H1 (cell line): ENCODE measurements at regions not wholly inside any gene's neighbourhood (a gene's known extent, or its start where the extent isn't known, plus 50 kb on each side); places are given as distances from the start of the nearest gene placed in this dataset.

Experiments
- CTCF ChIA-PET: fragments of 300-600 bp; sonication (Branson Sonifier 250); formaldehyde crosslinking; loops from one replicate; lab custom pipeline; 2021; ENCODE audit not compliant: partially characterized antibody; lab: Charles Lee
- POLR2A ChIA-PET: fragments of 300-600 bp; sonication (Branson Sonifier 250); formaldehyde crosslinking; loops from one replicate; lab custom pipeline; 2021; ENCODE audit warnings: inconsistent platforms; ENCODE audit not compliant: partially characterized antibody; lab: Charles Lee
- DNase-seq, 2 experiments: peaks; one replicate each; pipeline versions ENCODE4 v3.0.0 to v3.0.0-alpha.2; 2010 to 2022; ENCODE audit warnings: low spot score in 2 of 2, low read depth in 1 of 2, mixed read lengths in 1 of 2
- FAIRE-seq: peaks from 2 replicates; lab custom pipeline; 2011; peaks lifted over from hg19 to GRCh38; lab: Jason Lieb, UNC
- H2AFZ ChIP-seq: 2 replicates; pipeline ENCODE4 v1.8.1; 2012; ENCODE audit warnings: low read length, inconsistent platforms
- H2AK5ac ChIP-seq: 2 replicates; pipeline ENCODE4 v1.6.1; 2013; ENCODE audit warnings: low read depth, low read length
- H2BK120ac ChIP-seq: replicated peaks from 2 replicates; pipeline ENCODE3; 2013; ENCODE audit warnings: low read depth, low read length, inconsistent platforms
- H2BK12ac ChIP-seq: 2 replicates; pipeline ENCODE4 v1.6.1; 2013; ENCODE audit warnings: low read depth, low read length
- H2BK15ac ChIP-seq: 2 replicates; pipeline ENCODE4 v1.6.1; 2013; ENCODE audit warnings: low read length
- H2BK20ac ChIP-seq: 2 replicates; pipeline ENCODE4 v1.6.1; 2013; ENCODE audit warnings: low read length
- H2BK5ac ChIP-seq: 2 replicates; pipeline ENCODE4 v1.6.1; 2013; ENCODE audit warnings: low read depth, low read length
- H3K14ac ChIP-seq: 2 replicates; pipeline ENCODE4 v1.6.1; 2013; ENCODE audit warnings: inconsistent platforms; ENCODE audit not compliant: insufficient read length
- H3K18ac ChIP-seq: 2 replicates; pipeline ENCODE4 v1.6.1; 2013; ENCODE audit warnings: low read length; ENCODE audit errors: extremely low read depth
- H3K23ac ChIP-seq: 2 replicates; pipeline ENCODE4 v1.6.1; 2013; ENCODE audit warnings: inconsistent platforms; ENCODE audit not compliant: insufficient read length
- H3K23me2 ChIP-seq: 2 replicates; pipeline ENCODE4 v1.6.1; 2013; ENCODE audit warnings: low read depth, low read length
- H3K27ac ChIP-seq: 2 replicates; pipeline ENCODE4 v1.6.1; 2011; ENCODE audit warnings: low read depth, low read length, inconsistent platforms
- H3K27me3 ChIP-seq, 4 experiments: replicated peaks in 1 of 4; 1 replicate in 1 of 4; 2 replicates in 3 of 4; pipeline versions ENCODE4 v1.6.1 to v1.8.1; 2011 to 2013; ENCODE audit warnings: low read length in 3 of 4, mild to moderate bottlenecking in 3 of 4, inconsistent platforms in 2 of 4, mixed read lengths in 2 of 4, moderate library complexity in 1 of 4; ENCODE audit not compliant: control insufficient read depth in 3 of 4, insufficient read depth in 3 of 4; ENCODE audit errors: extremely low read depth in 1 of 4
- H3K36me3 ChIP-seq, 4 experiments: 2 replicates each; pipeline versions ENCODE4 v1.6.1 to v1.8.1; 2011 to 2013; ENCODE audit warnings: mild to moderate bottlenecking in 4 of 4, low read length in 3 of 4, moderate library complexity in 2 of 4, control low read depth in 1 of 4, inconsistent platforms in 1 of 4; ENCODE audit not compliant: insufficient read depth in 4 of 4, control insufficient read depth in 2 of 4
- H3K4ac ChIP-seq: replicated peaks from 2 replicates; pipeline ENCODE3; 2013; ENCODE audit warnings: low read length, low read depth, mixed read lengths, inconsistent platforms; ENCODE audit not compliant: insufficient read length
- H3K4me1 ChIP-seq, 4 experiments: replicated peaks in 1 of 4; 1 replicate in 1 of 4; 2 replicates in 3 of 4; pipeline versions ENCODE4 v1.6.1 to v1.8.1; 2011 to 2013; ENCODE audit warnings: low read length in 3 of 4, inconsistent platforms in 2 of 4, mixed read lengths in 1 of 4; ENCODE audit not compliant: insufficient read depth in 4 of 4, control insufficient read depth in 3 of 4
- H3K4me2 ChIP-seq, 2 experiments: 2 replicates each; pipeline versions ENCODE4 v1.6.1 to v1.8.1; 2011 to 2013; ENCODE audit warnings: low read depth in 2 of 2, low read length in 2 of 2, control low read depth in 1 of 2, inconsistent platforms in 1 of 2, mild to moderate bottlenecking in 1 of 2; ENCODE audit not compliant: insufficient read depth in 1 of 2
- H3K4me3 ChIP-seq, 4 experiments: fragments of 200-600, 300-600 bp in 1 of 4; sonication (generic), shearing (Covaris generic), sonication (Bioruptor Twin) in 1 of 4; 2 replicates each; pipeline versions ENCODE4 v1.5.1 to v1.8.1; 2011 to 2016; ENCODE audit warnings: low read length in 4 of 4, low read depth in 3 of 4, control low read depth in 2 of 4, inconsistent platforms in 2 of 4, mild to moderate bottlenecking in 2 of 4, mixed read lengths in 1 of 4, moderate library complexity in 1 of 4; ENCODE audit not compliant: insufficient read depth in 2 of 4; ENCODE audit errors: extremely low read depth in 1 of 4
- H3K56ac ChIP-seq: replicated peaks from 2 replicates; pipeline ENCODE3; 2013; ENCODE audit warnings: low read depth, mild to moderate bottlenecking, mixed read lengths, low read length, inconsistent platforms; ENCODE audit not compliant: insufficient read length
- H3K79me1 ChIP-seq: 2 replicates; pipeline ENCODE4 v1.6.1; 2013; ENCODE audit warnings: low read depth, low read length, control low read depth
- H3K79me2 ChIP-seq, 2 experiments: 2 replicates each; pipeline versions ENCODE4 v1.6.1 to v1.8.1; 2012 to 2013; ENCODE audit warnings: low read length in 2 of 2, mild to moderate bottlenecking in 2 of 2, inconsistent platforms in 1 of 2; ENCODE audit not compliant: insufficient read depth in 2 of 2, control insufficient read depth in 1 of 2
- H3K9ac ChIP-seq, 4 experiments: replicated peaks in 1 of 4; 1 replicate in 1 of 4; 2 replicates in 3 of 4; pipeline versions ENCODE4 v1.6.1 to v1.8.1; 2011 to 2013; ENCODE audit warnings: low read depth in 3 of 4, low read length in 3 of 4, control low read depth in 2 of 4, mild to moderate bottlenecking in 2 of 4, moderate library complexity in 2 of 4, inconsistent platforms in 1 of 4; ENCODE audit errors: extremely low read depth in 1 of 4
- H3K9me3 ChIP-seq, 2 experiments: 2 replicates each; pipeline versions ENCODE4 v1.6.1 to v1.8.1; 2012 to 2013; ENCODE audit warnings: mild to moderate bottlenecking in 2 of 2, moderate library complexity in 2 of 2, control low read depth in 1 of 2, inconsistent platforms in 1 of 2, low read depth in 1 of 2, low read length in 1 of 2, mixed read lengths in 1 of 2; ENCODE audit not compliant: insufficient read depth in 2 of 2
- H4K20me1 ChIP-seq, 2 experiments: replicated peaks in 1 of 2; 2 replicates each; pipeline versions ENCODE3 to v1.8.1; 2011 to 2013; ENCODE audit warnings: inconsistent platforms in 2 of 2, low read length in 2 of 2, mild to moderate bottlenecking in 1 of 2; ENCODE audit not compliant: insufficient read depth in 2 of 2, control insufficient read depth in 1 of 2
- H4K5ac ChIP-seq: 2 replicates; pipeline ENCODE4 v1.6.1; 2013; ENCODE audit warnings: low read length, low read depth, mixed read lengths, inconsistent platforms; ENCODE audit not compliant: insufficient read length
- H4K8ac ChIP-seq: 2 replicates; pipeline ENCODE4 v1.8.0; 2013; ENCODE audit warnings: mild to moderate bottlenecking, moderate library complexity, low read length, inconsistent platforms; ENCODE audit not compliant: insufficient read depth; ENCODE audit errors: extremely low read depth
- H4K91ac ChIP-seq: replicated peaks from 2 replicates; pipeline ENCODE3; 2013; ENCODE audit warnings: low read length, mixed read lengths, inconsistent platforms; ENCODE audit not compliant: insufficient read length
- BRCA1 ChIP-seq: IDR thresholded peaks from 2 replicates; pipeline ENCODE4 v1.6.1; 2012; ENCODE audit warnings: low read depth, low read length, improper control_type of control experiment
- WGBS, 2 experiments: shearing (Covaris generic) in 1 of 2; methylation state at CpG; one replicate each; pipeline versions ENCODE4 v1.1.6 to v1.1.7; 2013 to 2015; ENCODE audit warnings: low lambda C conversion rate in 2 of 2, mixed read lengths in 2 of 2, inconsistent platforms in 1 of 2, low coverage in 1 of 2, missing lambda C conversion rate in 1 of 2; ENCODE audit not compliant: insufficient replicate concordance in 2 of 2, insufficient coverage in 1 of 2, insufficient read length in 1 of 2; ENCODE audit errors: extremely low coverage in 1 of 2, missing lambda C conversion rate in 1 of 2; 5-methylcytosine and 5-hydroxymethylcytosine counted together

- FAIRE-seq (no peak), DNase-seq (no peak)
- no peak overlapping the region for H3K14ac ChIP-seq
- no peak overlapping the region for H2BK12ac ChIP-seq
- H3K4me1 ChIP-seq, result no peaks in the 10 kb centered on the region
- no peak overlapping the region for H2AFZ ChIP-seq
- no peak overlapping the region for H2BK15ac ChIP-seq
- H3K56ac ChIP-seq, result no peak overlapping the region
- no peak for TF ChIP-seq BRCA1
- no peak overlapping the region for H4K91ac ChIP-seq
- H2BK20ac ChIP-seq, result no peak overlapping the region
- H3K4ac ChIP-seq, result no peak overlapping the region
- WGBS, 2 experiments, result 83% methylated on average over 5 of the region's 5 CpGs; no CpG with 5 or more reads in 1 of the 2 experiments
- H3K9ac ChIP-seq, result no peak overlapping the region
- H4K20me1 ChIP-seq, result peaks cover 0 to 4% of the 10 kb centered on the region in 2 experiments
- no peak overlapping the region for H4K8ac ChIP-seq
- no peak overlapping the region for H2AK5ac ChIP-seq
- no peak overlapping the region for H4K5ac ChIP-seq
- no peak overlapping the region for H3K23ac ChIP-seq
- H3K27ac ChIP-seq, result no peak overlapping the region
- no peaks in the 10 kb centered on the region for H3K36me3 ChIP-seq
- peaks cover 6% of the 10 kb centered on the region; the same call in 1 of the 2 replicates for H3K23me2 ChIP-seq
- H3K9me3 ChIP-seq, result no peaks in the 10 kb centered on the region; a peak in 1 of 4 replicates
- ChIA-PET POLR2A (no interaction called here), CTCF (interaction anchor here (1.0 to 2.5 kb wide), 6 partner anchors 10 to 182 kb away, joined by 3 to 12 read pairs (median 4); no protein-coding TSS in a partner anchor)
- H3K79me1 ChIP-seq, result no peaks in the 10 kb centered on the region
- no peak overlapping the region for H3K4me2 ChIP-seq
- H3K4me3 ChIP-seq, result no peak overlapping the region
- H3K27me3 ChIP-seq, result no peaks in the 10 kb centered on the region
- H3K79me2 ChIP-seq, result no peaks in the 10 kb centered on the region
- no peak overlapping the region for H3K18ac ChIP-seq
- no peak overlapping the region for H2BK120ac ChIP-seq
- no peak overlapping the region for H2BK5ac ChIP-seq
Measured at GRCh38 chr10:7101451-7101850, 309.4 kb downstream of the SFMBT2 start.
